H54 (cell line): ENCODE measurements at regions not wholly inside any gene's neighbourhood (a gene's known extent, or its start where the extent isn't known, plus 50 kb on each side); places are given as distances from the start of the nearest gene placed in this dataset.

Experiments used
- DNase-seq: peaks from one replicate; pipeline ENCODE4 v3.0.0; 2011; ENCODE audit warnings: low spot score, mixed read lengths; ENCODE audit not compliant: insufficient read length
- FAIRE-seq: peaks from 3 replicates; lab custom pipeline; 2011; peaks lifted over from hg19 to GRCh38; lab: Jason Lieb, UNC
- POLR2A ChIP-seq: IDR thresholded peaks from 2 replicates; pipeline ENCODE4 v1.6.1; 2011; ENCODE audit warnings: low read depth, mild to moderate bottlenecking, low read length

DNA sequence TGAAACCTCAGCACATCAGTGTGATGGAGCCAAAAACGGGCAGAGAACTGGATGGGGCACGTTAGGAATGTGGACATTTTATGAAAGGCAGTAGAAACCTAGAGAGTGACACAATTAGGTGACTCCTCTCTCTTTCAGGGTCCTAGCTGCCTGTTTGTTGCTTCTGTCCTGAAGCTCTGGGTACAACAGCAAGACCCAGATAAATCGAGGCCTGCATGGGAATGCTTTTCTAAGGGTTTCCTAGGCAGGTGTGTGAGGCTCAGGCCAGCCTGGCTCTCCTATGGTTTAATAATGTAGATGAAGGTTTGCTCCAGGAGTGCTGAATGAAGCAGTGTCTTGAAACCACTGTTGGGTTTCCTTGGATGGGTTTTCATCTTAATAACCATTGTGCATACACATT is 517.1 kb upstream of the RAB6C start:
- no peak for DNase-seq
- TF ChIP-seq POLR2A: no peak
- FAIRE-seq: no peak

DNA sequence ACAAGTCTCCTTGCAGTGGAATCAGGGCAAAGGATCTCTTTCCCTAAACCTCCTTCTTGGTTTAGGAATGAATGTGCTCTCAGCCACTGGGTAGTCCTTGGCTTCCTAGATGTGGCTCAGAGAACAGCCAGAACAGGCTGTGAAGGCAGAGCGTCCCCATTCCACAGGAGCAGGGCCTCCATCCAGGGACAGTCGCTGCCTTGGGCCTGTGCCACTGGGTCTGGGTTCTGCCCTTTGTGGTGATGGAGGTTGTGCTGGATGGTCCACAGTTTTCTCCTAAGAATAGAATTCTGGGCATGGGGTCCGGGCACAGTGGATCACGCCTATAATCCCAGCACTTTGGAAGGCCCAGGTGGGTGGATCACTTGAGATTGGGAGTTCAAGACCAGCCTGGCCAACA is 516.5 kb upstream of the RAB6C start:
- no peak for DNase-seq
- FAIRE-seq: no peak

DNA sequence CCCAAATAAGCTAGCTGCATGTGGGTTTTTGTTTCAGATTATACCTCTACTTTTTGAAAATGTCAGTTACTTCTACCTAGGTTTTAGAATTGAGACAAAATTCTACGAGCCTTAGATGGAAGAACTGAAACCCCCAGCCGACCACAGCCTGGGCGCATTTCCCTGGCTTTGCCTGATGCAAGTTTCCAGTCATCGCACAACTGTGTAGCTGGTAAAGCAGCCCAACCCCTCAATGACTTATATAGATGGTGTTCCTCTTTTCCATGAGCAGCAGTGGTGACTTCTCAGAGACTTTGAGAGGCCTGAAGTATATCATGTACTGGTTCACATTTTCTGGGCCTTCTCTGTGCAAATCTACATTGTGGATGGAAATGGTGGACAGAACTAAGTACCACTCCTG is 515.4 kb upstream of the RAB6C start:
- no peak for DNase-seq
- no peak for TF ChIP-seq POLR2A
- no peak for FAIRE-seq

More for the DNA sequence above, 516.5 kb upstream of the RAB6C start:
- no peak for TF ChIP-seq POLR2A

DNA sequence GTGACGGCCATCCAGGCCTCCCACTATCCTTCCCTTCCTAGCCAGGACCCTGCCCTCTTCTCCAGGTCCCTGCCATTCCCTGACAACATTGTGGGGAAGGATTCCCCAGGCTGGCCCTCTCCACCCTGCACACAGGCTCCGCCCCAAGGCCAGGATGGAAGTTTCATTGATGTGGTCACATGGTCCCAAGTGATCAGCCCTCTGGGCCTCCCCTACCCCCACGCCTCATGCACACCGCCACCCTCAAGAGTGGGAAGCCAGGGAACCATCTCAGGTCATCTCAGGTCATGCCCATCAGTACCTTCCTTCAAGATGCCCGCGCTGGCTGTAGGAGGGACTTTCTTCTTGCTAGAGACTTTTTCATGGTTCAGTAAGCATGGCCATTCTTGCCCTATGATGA is 514.8 kb upstream of the RAB6C start:
- FAIRE-seq (no peak), DNase-seq (no peak)
- TF ChIP-seq POLR2A: no peak

DNA sequence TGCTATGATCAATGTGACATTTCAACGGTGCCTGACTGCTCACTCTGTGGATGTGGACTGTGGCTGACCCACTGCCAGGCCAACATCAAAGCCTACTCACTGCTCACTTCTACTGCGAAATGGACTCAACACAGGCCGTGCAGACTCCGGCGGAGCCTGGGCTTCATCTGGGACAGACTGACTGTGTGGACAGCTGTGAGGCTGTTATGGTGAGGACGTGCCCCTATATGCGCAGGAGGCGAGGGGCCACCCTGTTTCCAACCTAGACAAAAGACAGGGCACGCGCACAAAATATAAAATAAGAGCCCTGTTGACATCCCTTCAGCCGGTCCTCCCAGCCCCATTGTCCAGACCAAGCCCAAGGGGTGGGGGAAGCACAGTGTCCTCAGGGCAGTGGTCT is 514.4 kb upstream of the RAB6C start:
- no peak for DNase-seq
- TF ChIP-seq POLR2A: no peak
- FAIRE-seq: no peak

DNA sequence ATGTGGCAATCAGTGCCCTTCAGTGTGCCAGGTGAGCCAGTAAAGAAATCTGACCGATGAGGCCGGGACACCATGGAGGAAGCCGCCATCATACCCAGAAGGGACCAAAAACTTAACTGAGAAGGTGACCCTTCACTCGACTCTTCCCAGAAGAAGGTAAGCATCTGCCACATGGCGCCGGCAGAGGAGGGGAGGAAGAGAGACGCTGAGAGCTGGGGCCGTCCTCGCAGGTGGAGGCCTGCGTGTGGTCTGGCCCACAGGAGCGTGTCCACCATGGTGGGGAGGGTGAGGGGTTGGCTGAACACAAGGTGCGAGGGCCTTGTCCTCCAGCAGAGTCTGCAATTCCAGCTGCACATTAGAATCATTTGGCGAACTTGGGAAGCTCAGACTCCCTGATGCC is 513.1 kb upstream of the RAB6C start:
- DNase-seq (no peak), FAIRE-seq (no peak)
- no peak for TF ChIP-seq POLR2A

DNA sequence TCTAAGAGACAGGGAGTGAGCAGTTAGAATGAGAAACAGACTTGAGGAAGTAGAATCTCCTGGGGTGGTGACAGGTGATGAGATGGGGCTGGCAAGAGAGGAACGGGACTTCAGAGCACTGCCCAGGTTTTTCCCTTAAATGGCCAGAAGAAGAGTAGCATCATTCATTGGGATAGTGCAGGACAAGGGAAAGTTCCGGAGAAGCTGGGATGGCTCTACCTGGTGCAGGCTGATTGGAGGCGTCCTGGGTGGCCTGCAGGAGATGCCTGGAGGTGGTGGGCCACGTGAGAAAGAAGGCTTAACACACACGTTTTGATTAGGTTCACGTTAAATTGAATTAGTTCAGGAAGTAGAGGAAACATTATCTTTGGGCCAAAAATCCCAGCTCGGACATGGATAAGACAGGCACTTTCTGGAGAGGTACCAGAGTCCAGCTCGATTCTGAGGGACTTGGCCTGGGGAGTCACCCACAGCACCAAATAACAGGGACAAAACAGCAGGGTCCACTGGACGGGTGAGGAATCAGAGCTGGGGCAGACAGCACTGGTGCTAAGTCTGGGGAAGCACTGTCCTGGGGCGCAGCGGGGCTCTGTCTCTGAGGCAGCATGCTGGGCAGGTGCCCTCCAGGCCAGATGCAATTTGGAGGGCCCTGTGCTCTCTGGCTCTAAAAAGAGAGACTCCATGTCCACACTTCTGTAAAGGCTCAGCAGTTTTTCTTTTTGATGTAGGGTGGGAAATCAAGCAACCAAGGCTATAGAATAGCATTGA is 512.3 kb upstream of the RAB6C start:
- DNase-seq: no peak
- TF ChIP-seq POLR2A: no peak
- FAIRE-seq: no peak

DNA sequence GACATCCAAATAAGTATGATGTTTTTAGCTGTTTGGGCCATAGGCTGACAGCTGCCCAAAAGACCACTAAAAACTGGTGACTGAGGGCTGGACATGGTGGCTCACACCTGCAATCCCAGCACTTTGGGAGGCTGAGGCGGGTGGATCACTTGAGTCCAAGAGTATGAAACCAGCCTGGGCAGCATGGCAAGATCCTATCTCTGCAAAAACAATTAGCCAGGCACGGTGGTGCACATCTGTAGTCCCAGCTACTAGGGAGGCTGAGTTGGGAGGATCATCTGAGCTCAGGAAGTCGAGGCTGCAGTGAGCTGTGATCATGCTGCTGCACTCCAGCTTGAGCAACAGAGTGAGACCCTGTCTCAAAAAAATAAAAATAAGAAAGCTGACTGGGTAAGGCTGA is 511.5 kb upstream of the RAB6C start:
- FAIRE-seq (no peak), DNase-seq (no peak)
- TF ChIP-seq POLR2A: no peak

DNA sequence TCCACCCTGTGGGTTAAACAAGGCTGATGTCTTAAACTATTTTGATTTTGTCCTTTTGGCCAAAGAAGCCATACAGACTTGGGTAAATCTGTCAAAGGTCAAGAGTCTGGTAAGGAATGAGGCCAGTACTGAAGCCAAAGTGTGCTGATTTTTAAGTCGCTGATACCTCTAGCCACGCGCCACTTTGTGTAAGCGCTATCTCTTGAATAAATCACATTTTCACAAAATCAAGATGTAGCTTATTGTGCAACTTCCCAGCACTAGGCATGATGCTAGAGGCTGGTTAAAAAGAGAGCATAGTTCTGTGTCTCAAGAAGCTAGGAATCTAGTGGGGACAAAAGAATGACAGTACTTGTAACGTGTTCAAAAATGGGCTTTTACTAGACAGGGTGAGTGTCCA is 510.6 kb upstream of the RAB6C start:
- DNase-seq (no peak), FAIRE-seq (no peak)
- no peak for TF ChIP-seq POLR2A

DNA sequence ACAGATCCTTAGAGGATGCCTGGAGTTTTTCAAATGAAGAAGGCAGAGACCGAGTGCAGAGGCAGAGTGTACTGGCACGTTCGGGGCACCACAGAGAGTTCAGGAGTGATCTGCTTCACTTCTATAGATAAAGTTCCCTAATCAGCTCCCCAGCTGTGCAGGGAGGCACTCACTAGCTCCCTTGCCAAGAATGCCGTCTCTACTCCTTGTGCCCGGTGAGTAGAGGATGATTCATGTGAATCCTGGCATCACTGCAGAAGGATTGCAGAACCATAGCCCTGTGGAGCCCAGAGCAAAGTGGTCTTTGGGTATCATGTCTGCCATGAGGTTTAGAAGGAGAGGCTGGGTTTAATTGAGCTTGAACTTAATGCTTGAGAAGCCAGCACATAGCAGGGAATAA is 510.1 kb upstream of the RAB6C start:
- TF ChIP-seq POLR2A: no peak
- no peak for FAIRE-seq
- DNase-seq: no peak

DNA sequence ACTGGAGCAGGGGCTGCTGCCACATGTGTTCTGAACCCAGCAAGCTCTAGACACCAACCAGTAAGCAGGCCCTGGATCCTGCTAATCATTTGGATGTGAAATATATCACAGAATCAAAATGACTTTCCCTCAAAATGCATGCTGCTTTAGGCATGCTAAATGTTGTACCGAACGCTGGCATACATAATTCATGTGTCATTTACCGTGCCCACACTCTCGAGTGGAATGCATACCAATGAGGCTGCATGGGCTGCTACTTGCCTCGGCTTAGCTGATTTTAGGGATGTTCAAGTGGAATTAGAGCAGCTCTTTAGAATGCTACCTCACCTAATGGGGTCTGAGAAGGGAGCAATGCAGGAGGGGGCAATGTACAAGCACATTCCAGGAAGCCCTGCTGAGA is 509.6 kb upstream of the RAB6C start:
- DNase-seq (no peak), FAIRE-seq (no peak)
- no peak for TF ChIP-seq POLR2A

DNA sequence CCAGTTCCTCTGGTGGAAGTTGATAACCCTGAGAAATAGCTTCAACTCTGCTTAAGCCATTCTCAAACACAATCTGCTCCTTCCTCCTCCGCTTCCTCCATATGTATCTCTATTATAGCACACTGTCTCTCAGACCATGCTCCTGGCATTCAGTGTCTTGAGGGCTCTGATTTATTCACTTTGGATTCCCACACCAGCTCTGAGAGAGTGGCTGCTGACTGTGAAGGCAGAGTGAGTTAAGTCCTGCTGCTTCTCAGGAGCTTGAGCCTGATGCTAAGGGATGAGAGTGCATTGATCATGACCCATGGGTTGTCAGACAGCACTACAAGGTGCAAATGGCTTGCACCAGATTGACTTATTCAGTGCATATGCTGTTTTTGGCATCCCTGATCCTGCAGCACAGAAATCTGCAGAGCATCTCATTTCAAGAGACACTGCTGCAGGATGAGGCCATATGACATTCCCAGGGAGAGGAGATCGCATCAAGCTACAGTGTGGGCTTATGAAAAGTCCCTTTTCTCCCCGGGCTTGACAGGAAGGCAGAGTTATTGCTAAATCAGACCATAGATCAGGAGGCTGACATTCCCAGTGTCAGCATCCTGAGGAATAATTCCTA is 500.5 kb upstream of the RAB6C start:
- FAIRE-seq: no peak
- TF ChIP-seq POLR2A: no peak
- no peak for DNase-seq

DNA sequence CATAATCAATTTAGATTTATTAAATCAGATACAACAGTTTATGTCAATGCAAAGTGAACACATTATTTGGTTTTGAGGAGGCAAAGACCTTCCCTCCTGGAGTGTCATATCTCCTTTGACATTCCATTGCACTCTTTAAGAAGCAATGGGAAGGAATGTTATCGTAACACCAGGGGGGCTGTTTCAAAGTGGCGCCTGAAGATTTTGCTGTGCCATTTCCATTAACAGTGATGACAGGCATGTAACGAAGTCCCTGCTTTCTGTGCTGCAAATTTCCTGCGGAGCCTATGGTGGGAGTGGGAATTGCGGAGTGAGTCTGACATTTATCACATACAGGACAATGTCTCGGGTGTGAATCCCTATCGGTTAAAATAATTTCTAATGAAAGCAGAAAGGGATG is 499.6 kb upstream of the RAB6C start:
- DNase-seq (no peak), FAIRE-seq (no peak)
- TF ChIP-seq POLR2A: no peak

DNA sequence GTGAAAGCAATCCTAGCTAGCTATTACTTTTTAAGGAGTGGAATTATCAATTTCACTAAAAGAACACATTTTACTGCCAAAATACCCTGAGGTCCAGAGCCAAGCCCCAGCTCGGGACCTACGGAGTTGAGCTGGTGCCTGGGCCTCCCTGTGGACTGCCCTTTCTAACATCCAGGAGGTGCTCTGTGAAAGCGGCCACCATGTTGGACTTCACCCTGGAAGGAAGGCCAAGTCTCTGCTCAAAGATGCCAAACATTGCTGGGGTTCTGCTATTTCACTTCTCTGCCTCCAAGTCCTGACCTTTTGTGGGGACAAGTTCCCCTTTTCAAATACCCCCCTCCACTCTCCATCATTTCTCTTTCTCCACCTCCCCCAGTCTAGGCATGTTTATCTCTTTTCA is 498.7 kb upstream of the RAB6C start:
- no peak for DNase-seq
- no peak for TF ChIP-seq POLR2A
- no peak for FAIRE-seq

DNA sequence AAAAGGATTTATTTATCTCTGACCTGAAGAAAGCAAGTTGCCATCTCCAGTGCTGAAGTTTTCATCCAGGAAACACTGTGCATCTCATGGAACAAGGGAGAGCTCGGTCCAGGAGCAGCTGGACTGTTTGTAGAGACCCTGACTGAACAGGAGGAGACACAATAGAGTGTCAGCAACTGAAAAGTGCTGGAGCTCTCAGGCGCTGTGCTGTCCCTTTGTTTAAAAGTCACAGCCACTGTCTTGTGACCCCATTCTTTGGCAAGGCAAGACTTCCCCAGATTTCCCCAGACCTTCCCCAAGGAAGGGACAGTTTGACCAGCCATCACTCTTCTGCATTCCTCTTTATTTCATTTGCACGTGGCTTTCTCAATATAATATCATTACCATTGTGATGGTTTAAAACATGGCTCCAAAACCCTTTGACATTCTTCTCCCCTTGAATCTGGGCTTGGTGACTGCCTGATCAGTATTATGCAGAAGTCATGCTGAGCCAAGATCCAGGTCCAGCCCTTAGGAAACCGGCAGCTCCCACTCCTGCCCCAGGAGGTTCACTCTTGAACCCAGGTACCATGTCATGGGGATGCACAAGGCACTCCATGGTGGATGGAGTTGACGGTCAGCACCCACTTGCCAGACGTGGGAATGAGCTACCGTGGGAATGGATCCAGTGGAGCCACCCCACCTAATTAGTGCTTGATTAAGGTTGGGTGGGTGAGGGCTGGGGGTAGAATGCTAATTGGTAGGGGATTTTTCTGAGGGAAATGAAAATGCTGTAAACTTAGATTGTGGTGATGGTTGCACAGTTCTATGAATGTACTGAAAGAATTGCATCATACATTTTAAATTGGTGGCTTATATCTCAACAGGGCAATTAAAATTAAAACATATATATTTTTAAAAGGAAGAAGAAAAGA is 497.9 kb upstream of the RAB6C start:
- FAIRE-seq (no peak), DNase-seq (no peak)
- no peak for TF ChIP-seq POLR2A
